ENCODE measurements at regions not wholly inside any gene's neighbourhood (a gene's known extent, or its start where the extent isn't known, plus 50 kb on each side); places are given as distances from the start of the nearest gene placed in this dataset.

DNA sequence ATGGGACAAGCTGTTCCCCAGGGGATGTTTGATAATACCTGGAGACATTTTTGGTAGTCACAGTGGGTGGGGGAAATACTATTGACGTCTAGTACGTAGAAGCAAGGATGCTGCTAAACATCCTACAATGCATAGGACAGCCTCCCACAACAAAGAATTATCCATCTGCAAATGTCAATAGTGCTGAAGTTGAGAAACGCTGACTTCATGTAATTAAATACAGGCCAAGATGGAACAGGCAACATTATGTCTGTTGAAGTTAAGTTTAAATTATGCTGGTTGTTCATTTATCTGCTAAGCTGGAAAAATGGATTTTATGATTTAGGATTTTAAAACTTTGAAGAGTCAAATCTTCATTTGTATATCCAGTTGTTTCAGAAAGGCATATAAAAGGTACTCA, 341.2 kb upstream of the DYNLRB2 start:
- ChIA-PET CTCF (no interaction called here), POLR2A (no interaction called here)
- TF ChIP-seq, protein P1, sequence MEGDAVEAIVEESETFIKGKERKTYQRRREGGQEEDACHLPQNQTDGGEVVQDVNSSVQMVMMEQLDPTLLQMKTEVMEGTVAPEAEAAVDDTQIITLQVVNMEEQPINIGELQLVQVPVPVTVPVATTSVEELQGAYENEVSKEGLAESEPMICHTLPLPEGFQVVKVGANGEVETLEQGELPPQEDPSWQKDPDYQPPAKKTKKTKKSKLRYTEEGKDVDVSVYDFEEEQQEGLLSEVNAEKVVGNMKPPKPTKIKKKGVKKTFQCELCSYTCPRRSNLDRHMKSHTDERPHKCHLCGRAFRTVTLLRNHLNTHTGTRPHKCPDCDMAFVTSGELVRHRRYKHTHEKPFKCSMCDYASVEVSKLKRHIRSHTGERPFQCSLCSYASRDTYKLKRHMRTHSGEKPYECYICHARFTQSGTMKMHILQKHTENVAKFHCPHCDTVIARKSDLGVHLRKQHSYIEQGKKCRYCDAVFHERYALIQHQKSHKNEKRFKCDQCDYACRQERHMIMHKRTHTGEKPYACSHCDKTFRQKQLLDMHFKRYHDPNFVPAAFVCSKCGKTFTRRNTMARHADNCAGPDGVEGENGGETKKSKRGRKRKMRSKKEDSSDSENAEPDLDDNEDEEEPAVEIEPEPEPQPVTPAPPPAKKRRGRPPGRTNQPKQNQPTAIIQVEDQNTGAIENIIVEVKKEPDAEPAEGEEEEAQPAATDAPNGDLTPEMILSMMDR (IDR thresholded peaks at IDR 0.05): no peak
- Mint-ChIP-seq H3K36me3 (ENCODE audit: low read depth) (no peaks in the 10 kb centered on the region), H3K27me3 (no peaks in the 10 kb centered on the region), H3K4me1 (no peaks in the 10 kb centered on the region), H3K4me3 (no peak overlapping the region), H3K27ac (no peak overlapping the region), H3K9me3 (no peaks in the 10 kb centered on the region)
- ATAC-seq (ENCODE audit: low read depth) (no peak), DNase-seq (no peak)
- intact Hi-C loops (cut with micrococcal nuclease): no loop called here

GRCh38 chr16:80198311-80199299, 342.2 kb upstream of the DYNLRB2 start:
- H3K4me1 Mint-ChIP-seq: no peaks in the 10 kb centered on the region
- intact Hi-C loops (cut with micrococcal nuclease): no loop called here
- no peaks in the 10 kb centered on the region for H3K9me3 Mint-ChIP-seq
- H3K27ac Mint-ChIP-seq: no peak overlapping the region
- no peak for ATAC-seq (ENCODE audit: low read depth)
- H3K27me3 Mint-ChIP-seq: peaks cover 4% of the 10 kb centered on the region
- POLR2A ChIA-PET: no interaction called here
- no peak overlapping the region for H3K4me3 Mint-ChIP-seq
- CTCF ChIA-PET: no interaction called here
- TF ChIP-seq, protein P1 (IDR thresholded peaks at IDR 0.05): no peak
- no peak for DNase-seq
- H3K36me3 Mint-ChIP-seq (ENCODE audit: low read depth): no peaks in the 10 kb centered on the region

GRCh38 chr16:80197741-80198201, 343.0 kb upstream of the DYNLRB2 start:
- no peak overlapping the region for H3K4me3 Mint-ChIP-seq
- POLR2A ChIA-PET: no interaction called here
- TF ChIP-seq, protein P1 (IDR thresholded peaks at IDR 0.05): no peak
- peaks cover 4% of the 10 kb centered on the region for H3K27me3 Mint-ChIP-seq
- DNase-seq (no peak), ATAC-seq (ENCODE audit: low read depth) (no peak)
- no peaks in the 10 kb centered on the region for H3K9me3 Mint-ChIP-seq
- H3K27ac Mint-ChIP-seq: no peak overlapping the region
- intact Hi-C loops (cut with micrococcal nuclease): no loop called here
- no peaks in the 10 kb centered on the region for H3K36me3 Mint-ChIP-seq (ENCODE audit: low read depth)
- CTCF ChIA-PET: no interaction called here
- H3K4me1 Mint-ChIP-seq: no peaks in the 10 kb centered on the region

- Mint-ChIP-seq H3K9me3 (no peaks in the 10 kb centered on the region), H3K27ac (no peak overlapping the region), H3K27me3 (peaks cover 7% of the 10 kb centered on the region), H3K4me3 (no peak overlapping the region), H3K36me3 (ENCODE audit: low read depth) (no peaks in the 10 kb centered on the region), H3K4me1 (no peaks in the 10 kb centered on the region)
- ChIA-PET POLR2A (no interaction called here), CTCF (no interaction called here)
- TF ChIP-seq, protein P1 (IDR thresholded peaks at IDR 0.05): no peak
- intact Hi-C loops (cut with micrococcal nuclease): no loop called here
- DNase-seq (no peak), ATAC-seq (ENCODE audit: low read depth) (no peak)
These were observed 348.9 kb upstream of the DYNLRB2 start for GRCh38 chr16:80191928-80192327.

DNA sequence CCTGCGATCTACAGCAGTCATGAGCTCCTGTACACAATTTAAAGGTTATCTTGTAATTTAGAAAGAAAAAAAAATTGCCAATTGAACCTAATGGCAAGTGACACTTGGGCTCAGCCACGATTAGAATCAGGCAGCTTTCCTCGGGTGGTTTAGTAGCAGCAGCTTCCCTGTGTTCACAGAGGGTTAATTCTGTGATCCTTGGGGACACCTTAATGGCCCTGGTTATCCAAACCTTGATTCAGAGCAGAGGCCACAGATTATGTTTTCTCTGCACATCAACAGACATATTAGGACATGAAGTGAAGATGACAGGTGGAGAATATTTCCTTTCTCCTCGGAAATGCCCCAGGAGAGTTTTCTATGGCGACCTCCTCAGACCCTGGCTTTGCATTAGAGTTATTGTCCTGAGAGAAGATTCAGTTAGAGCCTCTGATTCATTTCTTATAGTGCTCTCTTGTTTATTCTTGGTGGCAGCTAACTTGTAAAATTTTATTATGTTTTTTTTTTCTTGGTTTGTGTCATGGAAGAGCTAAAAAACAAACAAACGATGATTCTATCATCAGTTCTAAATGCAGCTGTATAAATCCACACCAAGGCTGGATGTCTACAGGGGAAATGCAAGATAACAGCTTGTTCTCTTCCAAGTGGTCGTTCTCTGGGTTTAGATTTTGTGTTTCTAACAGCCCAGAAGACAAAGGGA, 351.2 kb upstream of the DYNLRB2 start:
- peaks cover 7% of the 10 kb centered on the region for H3K27me3 Mint-ChIP-seq
- ATAC-seq (ENCODE audit: low read depth): no peak
- POLR2A ChIA-PET: no interaction called here

More for the DNA sequence above, 351.2 kb upstream of the DYNLRB2 start:
- TF ChIP-seq, protein P1 (IDR thresholded peaks at IDR 0.05): no peak
- intact Hi-C loops (cut with micrococcal nuclease): no loop called here
- CTCF ChIA-PET: no interaction called here
- Mint-ChIP-seq H3K4me1 (no peaks in the 10 kb centered on the region), H3K27ac (no peak overlapping the region), H3K9me3 (no peaks in the 10 kb centered on the region), H3K36me3 (ENCODE audit: low read depth) (no peaks in the 10 kb centered on the region), H3K4me3 (no peak overlapping the region)
- DNase-seq: no peak
